ENCODE measurements at regions not wholly inside any gene's neighbourhood (a gene's known extent, or its start where the extent isn't known, plus 50 kb on each side); places are given as distances from the start of the nearest gene placed in this dataset.

DNA sequence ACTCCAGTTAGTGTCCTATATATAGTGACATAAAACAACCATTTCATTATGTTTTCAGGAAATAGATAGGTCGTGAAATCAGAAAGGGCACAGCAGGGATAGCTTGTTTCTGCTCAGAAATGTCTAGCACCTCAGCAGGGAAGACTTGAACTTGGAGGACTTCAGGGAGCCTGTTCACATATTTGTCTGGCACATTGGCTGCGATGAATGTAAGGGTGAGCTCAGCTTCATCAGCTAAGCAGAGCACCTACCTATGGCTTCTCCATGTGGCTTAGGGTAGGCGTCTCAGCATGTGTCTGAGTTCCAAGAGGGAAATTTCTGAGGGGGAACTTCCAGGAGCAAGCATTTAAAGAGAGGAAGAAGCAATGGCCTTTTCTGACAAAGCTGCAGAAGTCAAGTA lies 126.2 kb downstream of the PCDH10 start:
- H3K27me3 ChIP-seq (ENCODE audit: control insufficient read depth in 2 of 2, insufficient read depth in 2 of 2, low read length in 2 of 2) = no peaks in the 10 kb centered on the region
- no peaks in the 10 kb centered on the region for H3K36me3 ChIP-seq (ENCODE audit: control insufficient read depth in 2 of 2, extremely low read depth in 1 of 2, insufficient read depth in 2 of 2, low read length in 2 of 2)
- no peak overlapping the region for H2AFZ ChIP-seq (ENCODE audit: low read depth, low read length)
- no TSS peak for BruUV-seq (replicated peaks)
- no peak overlapping the region for H3K27ac ChIP-seq (ENCODE audit: insufficient read depth, low read depth, low read length)
- TF ChIP-seq POLR2AphosphoS5 (IDR thresholded peaks at IDR 0.05; ENCODE audit: insufficient read depth, low read depth, low read length) (no peak), POLR2A (IDR thresholded peaks at IDR 0.05; ENCODE audit: low read depth, low read length) (no peak), MYC (IDR thresholded peaks at IDR 0.05; ENCODE audit: low read depth, low read length) (no peak), FOS (IDR thresholded peaks at IDR 0.05; ENCODE audit: borderline replicate concordance, insufficient read depth, low read length) (no peak), EZH2 (IDR thresholded peaks at IDR 0.05; ENCODE audit: borderline replicate concordance, low read depth, low read length, severe bottlenecking) (no peak), JUN (IDR thresholded peaks at IDR 0.05; ENCODE audit: borderline replicate concordance, insufficient read depth, insufficient read length, low read depth) (no peak), GATA2 (IDR thresholded peaks at IDR 0.05; ENCODE audit: insufficient read depth, insufficient read length, low read depth, low read length) (no peak)
- TF ChIP-seq, protein P1, sequence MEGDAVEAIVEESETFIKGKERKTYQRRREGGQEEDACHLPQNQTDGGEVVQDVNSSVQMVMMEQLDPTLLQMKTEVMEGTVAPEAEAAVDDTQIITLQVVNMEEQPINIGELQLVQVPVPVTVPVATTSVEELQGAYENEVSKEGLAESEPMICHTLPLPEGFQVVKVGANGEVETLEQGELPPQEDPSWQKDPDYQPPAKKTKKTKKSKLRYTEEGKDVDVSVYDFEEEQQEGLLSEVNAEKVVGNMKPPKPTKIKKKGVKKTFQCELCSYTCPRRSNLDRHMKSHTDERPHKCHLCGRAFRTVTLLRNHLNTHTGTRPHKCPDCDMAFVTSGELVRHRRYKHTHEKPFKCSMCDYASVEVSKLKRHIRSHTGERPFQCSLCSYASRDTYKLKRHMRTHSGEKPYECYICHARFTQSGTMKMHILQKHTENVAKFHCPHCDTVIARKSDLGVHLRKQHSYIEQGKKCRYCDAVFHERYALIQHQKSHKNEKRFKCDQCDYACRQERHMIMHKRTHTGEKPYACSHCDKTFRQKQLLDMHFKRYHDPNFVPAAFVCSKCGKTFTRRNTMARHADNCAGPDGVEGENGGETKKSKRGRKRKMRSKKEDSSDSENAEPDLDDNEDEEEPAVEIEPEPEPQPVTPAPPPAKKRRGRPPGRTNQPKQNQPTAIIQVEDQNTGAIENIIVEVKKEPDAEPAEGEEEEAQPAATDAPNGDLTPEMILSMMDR (IDR thresholded peaks at IDR 0.05; ENCODE audit: extremely low read depth in 1 of 2, insufficient read depth in 1 of 2, low read depth in 1 of 2, low read length in 2 of 2) = no peak
- CTCF ChIA-PET = no interaction called here
- H4K20me1 ChIP-seq (replicated peaks; ENCODE audit: control insufficient read depth, extremely low read depth, insufficient read depth, low read length) = no peaks in the 10 kb centered on the region
- POLR2A ChIA-PET = no interaction called here
- intact Hi-C loops (cut with micrococcal nuclease) = no loop called here
- FAIRE-seq = no peak
- dilution Hi-C loops (cut with MboI; ENCODE audit: extremely low pct_ligation_motif_present, low sequenced_read_pairs) = no loop called here
- no peaks in the 10 kb centered on the region for H3K9me1 ChIP-seq (replicated peaks; ENCODE audit: control insufficient read depth, extremely low read depth, insufficient read depth, low read length)
- no peaks in the 10 kb centered on the region for H3K79me2 ChIP-seq (ENCODE audit: control insufficient read depth, insufficient read depth, low read length)
- no peak overlapping the region for H3K4me2 ChIP-seq (ENCODE audit: insufficient read depth, low read length)
- H3K4me1 ChIP-seq (ENCODE audit: control insufficient read depth, extremely low read depth, insufficient read depth, low read length) = no peaks in the 10 kb centered on the region
- no peak for DNase-seq (ENCODE audit: low read depth, low spot score)
- no peak overlapping the region for H3K4me3 ChIP-seq (replicated peaks in 1 of 3; ENCODE audit: insufficient read depth in 1 of 3, low read depth in 1 of 3, low read length in 3 of 3)
- H3K9ac ChIP-seq (replicated peaks; ENCODE audit: extremely low read depth, insufficient read depth, low read length) = no peak overlapping the region
- H3K9me3 ChIP-seq (replicated peaks; ENCODE audit: control insufficient read depth, insufficient read depth, low read length) = no peaks in the 10 kb centered on the region
